ENCODE measurements at regions not wholly inside any gene's neighbourhood (a gene's known extent, or its start where the extent isn't known, plus 50 kb on each side); places are given as distances from the start of the nearest gene placed in this dataset.

DNA sequence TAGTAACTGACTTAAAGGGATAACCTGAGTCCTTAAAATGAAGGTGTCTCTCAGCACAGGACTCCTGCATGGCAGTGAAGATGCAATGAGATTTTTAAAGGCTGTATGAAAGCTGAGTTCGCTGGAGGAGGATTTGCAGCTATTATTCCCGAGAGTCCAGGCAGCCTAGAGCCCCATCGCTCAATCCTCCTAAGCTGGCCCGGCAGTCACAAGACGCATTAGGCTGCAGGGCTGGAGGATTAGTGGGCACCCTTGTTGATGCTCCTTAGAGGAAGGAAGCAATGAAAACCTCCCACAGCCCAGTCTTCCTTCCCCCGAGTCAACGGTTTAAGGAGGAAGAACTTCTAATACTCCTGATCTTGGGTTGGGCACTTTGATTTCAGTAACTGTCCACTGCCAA, 239.5 kb downstream of the EFNB2 start:
- no peak for TF ChIP-seq POLR2AphosphoS5 (IDR thresholded peaks at IDR 0.05)
- TF ChIP-seq, protein P1, sequence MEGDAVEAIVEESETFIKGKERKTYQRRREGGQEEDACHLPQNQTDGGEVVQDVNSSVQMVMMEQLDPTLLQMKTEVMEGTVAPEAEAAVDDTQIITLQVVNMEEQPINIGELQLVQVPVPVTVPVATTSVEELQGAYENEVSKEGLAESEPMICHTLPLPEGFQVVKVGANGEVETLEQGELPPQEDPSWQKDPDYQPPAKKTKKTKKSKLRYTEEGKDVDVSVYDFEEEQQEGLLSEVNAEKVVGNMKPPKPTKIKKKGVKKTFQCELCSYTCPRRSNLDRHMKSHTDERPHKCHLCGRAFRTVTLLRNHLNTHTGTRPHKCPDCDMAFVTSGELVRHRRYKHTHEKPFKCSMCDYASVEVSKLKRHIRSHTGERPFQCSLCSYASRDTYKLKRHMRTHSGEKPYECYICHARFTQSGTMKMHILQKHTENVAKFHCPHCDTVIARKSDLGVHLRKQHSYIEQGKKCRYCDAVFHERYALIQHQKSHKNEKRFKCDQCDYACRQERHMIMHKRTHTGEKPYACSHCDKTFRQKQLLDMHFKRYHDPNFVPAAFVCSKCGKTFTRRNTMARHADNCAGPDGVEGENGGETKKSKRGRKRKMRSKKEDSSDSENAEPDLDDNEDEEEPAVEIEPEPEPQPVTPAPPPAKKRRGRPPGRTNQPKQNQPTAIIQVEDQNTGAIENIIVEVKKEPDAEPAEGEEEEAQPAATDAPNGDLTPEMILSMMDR (IDR thresholded peaks at IDR 0.05), result no peak
- no peak for TF ChIP-seq POLR2A (IDR thresholded peaks at IDR 0.05)

All from breast epithelium (tissue), 3 donors.